WTC11 (cell line): ENCODE measurements at regions not wholly inside any gene's neighbourhood (a gene's known extent, or its start where the extent isn't known, plus 50 kb on each side); places are given as distances from the start of the nearest gene placed in this dataset.

Experiments used
- ATAC-seq: fragments of 200-7000 bp; cut with Tn5 transposase; 2 replicates; pipeline ENCODE4 v1.10.0; 2021; ENCODE audit warnings: mild to moderate bottlenecking, moderate library complexity
- CTCF ChIA-PET: fragments of 300-600 bp; sonication (Branson Sonifier 250); formaldehyde crosslinking; loops from one replicate; lab custom pipeline; 2021; ENCODE audit warnings: antibody characterized with exemption; lab: Charles Lee
- POLR2A ChIA-PET: fragments of 350-600 bp; sonication (Branson Sonifier 250); formaldehyde crosslinking; loops from one replicate; lab custom pipeline; 2021; ENCODE audit warnings: antibody characterized with exemption; lab: Charles Lee
- DNase-seq: peaks from one replicate; pipeline ENCODE4 v3.0.0; 2021; ENCODE audit warnings: low spot score
- H3K27ac Mint-ChIP-seq: 2 replicates; pipeline ENCODE4 v1.8.0; 2021; ENCODE audit warnings: mixed read lengths
- H3K27me3 Mint-ChIP-seq: 2 replicates; pipeline ENCODE4 v1.8.0; 2021; ENCODE audit warnings: low read depth, mild to moderate bottlenecking, moderate library complexity, mixed read lengths
- H3K36me3 Mint-ChIP-seq: 2 replicates; pipeline ENCODE4 v1.8.0; 2021; ENCODE audit warnings: mixed read lengths
- H3K4me1 Mint-ChIP-seq: 2 replicates; pipeline ENCODE4 v1.8.0; 2022; ENCODE audit warnings: mixed read lengths
- H3K4me3 Mint-ChIP-seq: 2 replicates; pipeline ENCODE4 v1.8.0; 2021; ENCODE audit warnings: mild to moderate bottlenecking, moderate library complexity, mixed read lengths
- H3K9me3 Mint-ChIP-seq: 2 replicates; pipeline ENCODE4 v1.8.0; 2021; ENCODE audit warnings: mixed read lengths
- ELF4 ChIP-seq: sonication (generic); formaldehyde crosslinking; IDR thresholded peaks from 2 replicates; pipeline ENCODE4 v1.8.1; 2022; ENCODE audit warnings: low read depth, mild to moderate bottlenecking, moderate library complexity, missing genetic modification reagents
- FOXK1 ChIP-seq: sonication (generic); formaldehyde crosslinking; IDR thresholded peaks from 2 replicates; pipeline ENCODE4 v1.8.0; 2022; ENCODE audit warnings: mild to moderate bottlenecking, moderate library complexity, missing genetic modification reagents
- HMGA2 ChIP-seq: fragments of 250-450 bp; sonication (Bioruptor Pico); IDR thresholded peaks from 2 replicates; pipeline ENCODE4 v1.4.0; 2021; ENCODE audit warnings: mild to moderate bottlenecking, moderate library complexity
- MXD4 ChIP-seq: fragments of 250-450 bp; sonication (Bioruptor Pico); IDR thresholded peaks from 2 replicates; pipeline ENCODE4 v1.8.0; 2021; ENCODE audit warnings: mild to moderate bottlenecking, moderate library complexity, borderline replicate concordance
- NFYB ChIP-seq: sonication (generic); formaldehyde crosslinking; conservative IDR thresholded peaks from 2 replicates; pipeline ENCODE4 v1.8.0; 2022; ENCODE audit warnings: low read depth, missing genetic modification reagents
- OVOL2 ChIP-seq: fragments of 250-450 bp; sonication (Bioruptor Pico); IDR thresholded peaks from 2 replicates; pipeline ENCODE4 v1.9.0; 2021; ENCODE audit warnings: mild to moderate bottlenecking, borderline replicate concordance
- ZNF219 ChIP-seq: sonication (generic); formaldehyde crosslinking; IDR thresholded peaks from 2 replicates; pipeline ENCODE4 v1.8.0; 2023; ENCODE audit warnings: missing genetic modification reagents, mild to moderate bottlenecking, borderline replicate concordance
- ZNF396 ChIP-seq: fragments of 250-450 bp; sonication (Bioruptor Pico); IDR thresholded peaks from 2 replicates; pipeline ENCODE4 v1.8.0; 2021; ENCODE audit warnings: mild to moderate bottlenecking, moderate library complexity, borderline replicate concordance
- ZNF423 ChIP-seq: fragments of 250-450 bp; sonication (Bioruptor Pico); IDR thresholded peaks from 2 replicates; pipeline ENCODE4 v2.1.2; 2022; ENCODE audit warnings: mild to moderate bottlenecking, moderate library complexity
- TF ChIP-seq, protein P1 (sequence below): sonication (generic); formaldehyde crosslinking; IDR thresholded peaks from 2 replicates; pipeline ENCODE4 v1.8.1; 2023; ENCODE audit warnings: mild to moderate bottlenecking, missing genetic modification reagents, moderate library complexity
- TF ChIP-seq, protein P2 (sequence below): fragments of 250-450 bp; sonication (Bioruptor Pico); IDR thresholded peaks from 2 replicates; pipeline ENCODE4 v1.8.0; 2021; ENCODE audit warnings: mild to moderate bottlenecking
- TF ChIP-seq, protein P3 (sequence below): sonication (generic); formaldehyde crosslinking; conservative IDR thresholded peaks from 2 replicates; pipeline ENCODE4 v1.8.1; 2022; ENCODE audit warnings: mild to moderate bottlenecking, missing genetic modification reagents
- TF ChIP-seq, protein P4 (sequence below): sonication (generic); formaldehyde crosslinking; IDR thresholded peaks from 2 replicates; pipeline ENCODE4 v1.8.1; 2022; ENCODE audit warnings: mild to moderate bottlenecking, missing genetic modification reagents, moderate library complexity, borderline replicate concordance
- TF ChIP-seq, protein P5 (sequence below): fragments of 250-450 bp; sonication (Bioruptor Pico); IDR thresholded peaks from 2 replicates; pipeline ENCODE4 v1.9.0; 2021; ENCODE audit warnings: mild to moderate bottlenecking
- TF ChIP-seq, protein P6 (sequence below): sonication (generic); formaldehyde crosslinking; IDR thresholded peaks from 2 replicates; pipeline ENCODE4 v1.8.0; 2022; ENCODE audit warnings: mild to moderate bottlenecking, missing genetic modification reagents
- TF ChIP-seq, protein P7 (sequence below): fragments of 250-450 bp; sonication (Bioruptor Pico); IDR thresholded peaks from 2 replicates; pipeline ENCODE4 v2.1.2; 2022; ENCODE audit warnings: mild to moderate bottlenecking, moderate library complexity
- TF ChIP-seq, protein P8 (sequence below): fragments of 250-450 bp; sonication (Bioruptor Pico); IDR thresholded peaks from 2 replicates; pipeline ENCODE4 v1.9.0; 2021; ENCODE audit warnings: mild to moderate bottlenecking

DNA sequence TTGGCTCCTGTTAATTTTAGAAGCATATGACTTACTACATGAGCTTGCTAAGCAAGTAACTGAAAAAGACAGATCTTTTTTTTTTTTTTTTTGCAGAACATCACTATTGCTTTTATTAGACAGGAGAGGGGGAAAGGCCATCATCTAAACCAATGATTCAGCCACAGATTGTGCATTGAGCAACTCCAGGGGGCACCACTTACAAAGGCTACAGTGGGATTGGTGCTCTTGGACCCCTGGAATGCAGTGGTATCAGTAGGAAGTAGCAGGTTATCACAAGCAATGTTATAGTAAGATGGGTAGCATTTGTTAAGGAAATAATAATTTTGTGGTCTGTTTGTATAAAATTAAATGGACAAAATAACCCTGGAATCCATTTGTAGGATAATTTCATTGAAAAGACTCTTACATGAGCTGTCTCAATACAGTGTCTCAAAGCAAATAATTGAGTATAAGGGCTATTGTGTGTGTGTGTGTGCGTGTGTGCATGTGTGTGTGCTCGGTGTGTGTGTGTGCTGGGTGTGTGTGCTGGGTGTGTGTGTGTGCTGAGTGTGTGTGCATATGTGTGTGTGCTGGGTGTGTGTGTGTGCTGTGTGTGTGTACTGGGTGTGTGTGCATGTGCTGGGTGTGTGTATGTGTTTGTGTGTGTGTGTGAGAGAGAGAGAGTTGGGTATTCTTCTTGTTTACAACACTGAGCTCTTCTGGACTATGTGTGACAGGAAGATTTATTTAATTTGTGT lies 296.3 kb downstream of the PCDH7 start:
- peak; percentile 66 for ATAC-seq
- CTCF ChIA-PET, result interaction anchor here (0.6 kb wide), 1 partner anchor 657 kb away, joined by 3 read pairs; no protein-coding TSS in a partner anchor
- POLR2A ChIA-PET, result no interaction called here
- TF ChIP-seq, protein P1, sequence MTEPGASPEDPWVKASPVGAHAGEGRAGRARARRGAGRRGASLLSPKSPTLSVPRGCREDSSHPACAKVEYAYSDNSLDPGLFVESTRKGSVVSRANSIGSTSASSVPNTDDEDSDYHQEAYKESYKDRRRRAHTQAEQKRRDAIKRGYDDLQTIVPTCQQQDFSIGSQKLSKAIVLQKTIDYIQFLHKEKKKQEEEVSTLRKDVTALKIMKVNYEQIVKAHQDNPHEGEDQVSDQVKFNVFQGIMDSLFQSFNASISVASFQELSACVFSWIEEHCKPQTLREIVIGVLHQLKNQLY (CRISPR knock-in tag), result no peak
- TF ChIP-seq HMGA2 (CRISPR knock-in tag), result no peak
- TF ChIP-seq, all 79 proteins: peak for 0
- peak; percentile 16 for DNase-seq
- Mint-ChIP-seq H3K27ac (no peak overlapping the region; the same call in 1 of the 2 replicates), H3K36me3 (no peaks in the 10 kb centered on the region), H3K4me1 (peaks cover 1% of the 10 kb centered on the region; the same call in 1 of the 2 replicates), H3K4me3 (no peak overlapping the region), H3K27me3 (peaks cover 8% of the 10 kb centered on the region), H3K9me3 (no peaks in the 10 kb centered on the region)

DNA sequence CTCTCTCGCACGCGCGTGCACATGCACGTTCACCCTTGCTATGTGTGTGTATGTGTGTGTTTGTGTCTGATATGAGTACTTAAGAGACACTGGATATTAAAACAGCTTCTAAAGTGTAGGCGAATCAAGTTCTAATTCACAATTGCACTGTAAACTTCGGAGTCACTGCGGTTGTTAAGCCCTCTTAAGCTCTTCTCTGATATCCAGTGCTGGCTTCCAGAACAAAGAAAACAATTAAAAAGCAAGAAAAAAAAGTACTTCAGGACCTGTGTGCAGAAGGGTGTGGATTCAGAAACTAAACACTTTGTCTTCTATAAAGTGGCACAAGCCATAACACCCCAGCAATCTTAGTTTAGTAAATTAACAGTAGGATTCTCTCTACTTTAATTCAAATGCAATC lies 300.2 kb downstream of the PCDH7 start:
- Mint-ChIP-seq H3K27ac (no peak overlapping the region; the same call in 1 of the 2 replicates), H3K4me3 (no peak overlapping the region), H3K27me3 (peaks cover 17% of the 10 kb centered on the region), H3K9me3 (no peaks in the 10 kb centered on the region), H3K36me3 (no peaks in the 10 kb centered on the region), H3K4me1 (peaks cover 3% of the 10 kb centered on the region; the same call in 1 of the 2 replicates)
- DNase-seq, result no peak
- ChIA-PET CTCF (interaction anchor here (1.6 kb wide), 1 partner anchor 8 kb away, joined by 3 read pairs; no protein-coding TSS in a partner anchor), POLR2A (no interaction called here)
- TF ChIP-seq, protein P2, sequence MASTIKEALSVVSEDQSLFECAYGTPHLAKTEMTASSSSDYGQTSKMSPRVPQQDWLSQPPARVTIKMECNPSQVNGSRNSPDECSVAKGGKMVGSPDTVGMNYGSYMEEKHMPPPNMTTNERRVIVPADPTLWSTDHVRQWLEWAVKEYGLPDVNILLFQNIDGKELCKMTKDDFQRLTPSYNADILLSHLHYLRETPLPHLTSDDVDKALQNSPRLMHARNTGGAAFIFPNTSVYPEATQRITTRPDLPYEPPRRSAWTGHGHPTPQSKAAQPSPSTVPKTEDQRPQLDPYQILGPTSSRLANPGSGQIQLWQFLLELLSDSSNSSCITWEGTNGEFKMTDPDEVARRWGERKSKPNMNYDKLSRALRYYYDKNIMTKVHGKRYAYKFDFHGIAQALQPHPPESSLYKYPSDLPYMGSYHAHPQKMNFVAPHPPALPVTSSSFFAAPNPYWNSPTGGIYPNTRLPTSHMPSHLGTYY, result no peak
- TF ChIP-seq ZNF423 (CRISPR knock-in tag) (no peak), FOXK1 (CRISPR knock-in tag) (no peak)
- no peak for ATAC-seq

DNA sequence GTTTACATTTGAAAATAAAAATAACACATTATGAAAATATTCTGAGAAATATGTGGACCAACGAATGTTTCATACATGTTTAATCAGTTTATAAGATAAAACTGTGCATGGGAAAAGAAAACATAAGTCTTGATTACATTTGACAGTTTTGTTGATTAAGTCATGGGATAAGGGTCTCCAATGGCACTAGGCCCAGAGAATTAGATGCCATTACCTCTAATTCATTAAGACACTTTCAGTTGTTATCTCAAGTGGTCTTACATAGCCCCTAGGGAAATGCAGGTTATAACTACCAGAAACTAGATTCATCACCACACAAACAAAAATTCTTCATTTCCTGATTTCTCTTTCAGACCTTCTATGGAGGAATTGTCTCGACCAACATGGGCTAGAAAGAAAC lies 300.8 kb downstream of the PCDH7 start:
- peaks cover 17% of the 10 kb centered on the region for H3K27me3 Mint-ChIP-seq
- DNase-seq, result no peak
- no peaks in the 10 kb centered on the region for H3K36me3 Mint-ChIP-seq
- TF ChIP-seq NFYB (CRISPR knock-in tag), result no peak
- TF ChIP-seq ZNF423 (CRISPR knock-in tag), result no peak
- TF ChIP-seq, protein P3, sequence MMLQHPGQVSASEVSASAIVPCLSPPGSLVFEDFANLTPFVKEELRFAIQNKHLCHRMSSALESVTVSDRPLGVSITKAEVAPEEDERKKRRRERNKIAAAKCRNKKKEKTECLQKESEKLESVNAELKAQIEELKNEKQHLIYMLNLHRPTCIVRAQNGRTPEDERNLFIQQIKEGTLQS, result no peak
- peaks cover 3% of the 10 kb centered on the region; the same call in 1 of the 2 replicates for H3K4me1 Mint-ChIP-seq
- ChIA-PET CTCF (interaction anchor here (1.6 kb wide), 1 partner anchor 8 kb away, joined by 3 read pairs; no protein-coding TSS in a partner anchor), POLR2A (no interaction called here)
- no peak overlapping the region for H3K4me3 Mint-ChIP-seq
- no peak overlapping the region for H3K27ac Mint-ChIP-seq
- no peaks in the 10 kb centered on the region for H3K9me3 Mint-ChIP-seq
- no peak for ATAC-seq

DNA sequence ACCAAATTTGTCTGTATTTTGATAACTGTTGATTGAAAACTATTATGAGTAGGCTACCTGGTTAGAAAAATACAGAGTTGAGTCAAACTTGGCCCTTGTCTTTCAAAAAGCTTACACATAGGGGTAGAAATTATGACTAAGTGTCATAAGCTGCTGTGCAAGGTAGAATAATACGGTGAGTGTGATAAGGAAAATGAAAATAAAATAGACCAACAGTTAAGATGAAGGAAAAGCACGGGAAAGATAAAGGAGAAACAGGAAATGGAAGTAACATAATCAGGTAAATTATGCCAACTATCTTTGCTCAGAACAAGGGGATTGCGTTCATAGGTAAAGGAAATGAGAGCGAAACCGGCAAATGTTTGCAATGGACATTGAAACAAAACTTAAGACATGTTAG lies 302.5 kb downstream of the PCDH7 start:
- POLR2A ChIA-PET, result no interaction called here
- no peaks in the 10 kb centered on the region for H3K36me3 Mint-ChIP-seq
- peaks cover 17% of the 10 kb centered on the region for H3K27me3 Mint-ChIP-seq
- no peaks in the 10 kb centered on the region for H3K9me3 Mint-ChIP-seq
- ATAC-seq (no peak), DNase-seq (no peak)
- CTCF ChIA-PET, result no interaction called here
- no peak overlapping the region for H3K4me3 Mint-ChIP-seq
- no peak overlapping the region for H3K27ac Mint-ChIP-seq
- peaks cover 3% of the 10 kb centered on the region; the same call in 1 of the 2 replicates for H3K4me1 Mint-ChIP-seq
- TF ChIP-seq, protein P4, sequence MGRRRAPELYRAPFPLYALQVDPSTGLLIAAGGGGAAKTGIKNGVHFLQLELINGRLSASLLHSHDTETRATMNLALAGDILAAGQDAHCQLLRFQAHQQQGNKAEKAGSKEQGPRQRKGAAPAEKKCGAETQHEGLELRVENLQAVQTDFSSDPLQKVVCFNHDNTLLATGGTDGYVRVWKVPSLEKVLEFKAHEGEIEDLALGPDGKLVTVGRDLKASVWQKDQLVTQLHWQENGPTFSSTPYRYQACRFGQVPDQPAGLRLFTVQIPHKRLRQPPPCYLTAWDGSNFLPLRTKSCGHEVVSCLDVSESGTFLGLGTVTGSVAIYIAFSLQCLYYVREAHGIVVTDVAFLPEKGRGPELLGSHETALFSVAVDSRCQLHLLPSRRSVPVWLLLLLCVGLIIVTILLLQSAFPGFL, result no peak
- TF ChIP-seq, protein P5, sequence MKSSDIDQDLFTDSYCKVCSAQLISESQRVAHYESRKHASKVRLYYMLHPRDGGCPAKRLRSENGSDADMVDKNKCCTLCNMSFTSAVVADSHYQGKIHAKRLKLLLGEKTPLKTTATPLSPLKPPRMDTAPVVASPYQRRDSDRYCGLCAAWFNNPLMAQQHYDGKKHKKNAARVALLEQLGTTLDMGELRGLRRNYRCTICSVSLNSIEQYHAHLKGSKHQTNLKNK (CRISPR knock-in tag), result no peak
- TF ChIP-seq, protein P6, sequence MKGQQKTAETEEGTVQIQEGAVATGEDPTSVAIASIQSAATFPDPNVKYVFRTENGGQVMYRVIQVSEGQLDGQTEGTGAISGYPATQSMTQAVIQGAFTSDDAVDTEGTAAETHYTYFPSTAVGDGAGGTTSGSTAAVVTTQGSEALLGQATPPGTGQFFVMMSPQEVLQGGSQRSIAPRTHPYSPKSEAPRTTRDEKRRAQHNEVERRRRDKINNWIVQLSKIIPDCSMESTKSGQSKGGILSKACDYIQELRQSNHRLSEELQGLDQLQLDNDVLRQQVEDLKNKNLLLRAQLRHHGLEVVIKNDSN, result no peak
- TF ChIP-seq, protein P7, sequence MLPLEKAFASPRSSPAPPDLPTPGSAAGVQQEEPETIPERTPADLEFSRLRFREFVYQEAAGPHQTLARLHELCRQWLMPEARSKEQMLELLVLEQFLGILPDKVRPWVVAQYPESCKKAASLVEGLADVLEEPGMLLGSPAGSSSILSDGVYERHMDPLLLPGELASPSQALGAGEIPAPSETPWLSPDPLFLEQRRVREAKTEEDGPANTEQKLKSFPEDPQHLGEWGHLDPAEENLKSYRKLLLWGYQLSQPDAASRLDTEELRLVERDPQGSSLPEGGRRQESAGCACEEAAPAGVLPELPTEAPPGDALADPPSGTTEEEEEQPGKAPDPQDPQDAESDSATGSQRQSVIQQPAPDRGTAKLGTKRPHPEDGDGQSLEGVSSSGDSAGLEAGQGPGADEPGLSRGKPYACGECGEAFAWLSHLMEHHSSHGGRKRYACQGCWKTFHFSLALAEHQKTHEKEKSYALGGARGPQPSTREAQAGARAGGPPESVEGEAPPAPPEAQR (CRISPR knock-in tag), result no peak
- no peak for TF ChIP-seq FOXK1 (CRISPR knock-in tag)
- TF ChIP-seq ZNF423 (CRISPR knock-in tag), result no peak
- no peak for TF ChIP-seq OVOL2 (CRISPR knock-in tag)
- no peak for TF ChIP-seq MXD4 (CRISPR knock-in tag)
- no peak for TF ChIP-seq ZNF219 (CRISPR knock-in tag)
- TF ChIP-seq ZNF396, result no peak
- no peak for TF ChIP-seq ELF4 (CRISPR knock-in tag)
- TF ChIP-seq, protein P8, sequence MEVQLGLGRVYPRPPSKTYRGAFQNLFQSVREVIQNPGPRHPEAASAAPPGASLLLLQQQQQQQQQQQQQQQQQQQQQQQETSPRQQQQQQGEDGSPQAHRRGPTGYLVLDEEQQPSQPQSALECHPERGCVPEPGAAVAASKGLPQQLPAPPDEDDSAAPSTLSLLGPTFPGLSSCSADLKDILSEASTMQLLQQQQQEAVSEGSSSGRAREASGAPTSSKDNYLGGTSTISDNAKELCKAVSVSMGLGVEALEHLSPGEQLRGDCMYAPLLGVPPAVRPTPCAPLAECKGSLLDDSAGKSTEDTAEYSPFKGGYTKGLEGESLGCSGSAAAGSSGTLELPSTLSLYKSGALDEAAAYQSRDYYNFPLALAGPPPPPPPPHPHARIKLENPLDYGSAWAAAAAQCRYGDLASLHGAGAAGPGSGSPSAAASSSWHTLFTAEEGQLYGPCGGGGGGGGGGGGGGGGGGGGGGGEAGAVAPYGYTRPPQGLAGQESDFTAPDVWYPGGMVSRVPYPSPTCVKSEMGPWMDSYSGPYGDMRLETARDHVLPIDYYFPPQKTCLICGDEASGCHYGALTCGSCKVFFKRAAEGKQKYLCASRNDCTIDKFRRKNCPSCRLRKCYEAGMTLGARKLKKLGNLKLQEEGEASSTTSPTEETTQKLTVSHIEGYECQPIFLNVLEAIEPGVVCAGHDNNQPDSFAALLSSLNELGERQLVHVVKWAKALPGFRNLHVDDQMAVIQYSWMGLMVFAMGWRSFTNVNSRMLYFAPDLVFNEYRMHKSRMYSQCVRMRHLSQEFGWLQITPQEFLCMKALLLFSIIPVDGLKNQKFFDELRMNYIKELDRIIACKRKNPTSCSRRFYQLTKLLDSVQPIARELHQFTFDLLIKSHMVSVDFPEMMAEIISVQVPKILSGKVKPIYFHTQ (CRISPR knock-in tag), result no peak
